Chondrocyte (in vitro differentiated cells): ENCODE measurements at regions not wholly inside any gene's neighbourhood (a gene's known extent, or its start where the extent isn't known, plus 50 kb on each side); places are given as distances from the start of the nearest gene placed in this dataset.
A peak's percentile ranks its signal among the peaks of the same experiment; 100 is the strongest.
"Not testable (repeated sequence)": the region's sequence is repeated elsewhere in the genome, so short reads cannot be mapped to it uniquely, and the experiment has no call there.

ENCODE experiments used
- DNase-seq: peaks from one replicate; pipeline ENCODE4 v3.0.0; 2021; ENCODE audit warnings: mixed read lengths, low spot score
- H3K27ac Mint-ChIP-seq: one replicate; pipeline ENCODE4 v1.8.0; 2021; ENCODE audit warnings: mild to moderate bottlenecking, moderate library complexity, mixed read lengths; ENCODE audit not compliant: unreplicated experiment
- H3K27me3 Mint-ChIP-seq: 2 replicates; pipeline ENCODE4 v1.8.0; 2021; ENCODE audit warnings: low read depth, mixed read lengths
- H3K36me3 Mint-ChIP-seq: 2 replicates; pipeline ENCODE4 v1.8.0; 2021; ENCODE audit warnings: low read depth, mixed read lengths
- H3K4me1 Mint-ChIP-seq: 2 replicates; pipeline ENCODE4 v1.8.0; 2021; ENCODE audit warnings: low read depth, mild to moderate bottlenecking, mixed read lengths
- H3K4me3 Mint-ChIP-seq: one replicate; pipeline ENCODE4 v1.8.0; 2021; ENCODE audit warnings: mild to moderate bottlenecking, moderate library complexity, mixed read lengths; ENCODE audit not compliant: unreplicated experiment
- H3K9me3 Mint-ChIP-seq: 2 replicates; pipeline ENCODE4 v1.8.0; 2021; ENCODE audit warnings: low read depth, mixed read lengths
- CTCF ChIP-seq: fragments of 200-600 bp; sonication (generic); IDR thresholded peaks from 2 replicates; pipeline ENCODE4 v1.5.0; 2021; ENCODE audit warnings: antibody characterized with exemption, mild to moderate bottlenecking, moderate library complexity

- H3K9me3 Mint-ChIP-seq, H3K4me3 Mint-ChIP-seq, H3K4me1 Mint-ChIP-seq, H3K36me3 Mint-ChIP-seq, H3K27me3 Mint-ChIP-seq, H3K27ac Mint-ChIP-seq: not testable (repeated sequence)
- DNase-seq, result peak; percentile 49
These were observed 536.1 kb downstream of the FOXD4L6 start for GRCh38 chr9:40592406-40592805.

GRCh38 chr9:40591915-40592314 is 536.6 kb downstream of the FOXD4L6 start:
- not testable (repeated sequence) for H3K4me1 Mint-ChIP-seq, H3K36me3 Mint-ChIP-seq, H3K27me3 Mint-ChIP-seq, H3K4me3 Mint-ChIP-seq, H3K9me3 Mint-ChIP-seq, H3K27ac Mint-ChIP-seq
- DNase-seq, result peak; percentile 88

- H3K27me3 Mint-ChIP-seq, H3K4me3 Mint-ChIP-seq, H3K9me3 Mint-ChIP-seq, H3K36me3 Mint-ChIP-seq, H3K27ac Mint-ChIP-seq, H3K4me1 Mint-ChIP-seq: not testable (repeated sequence)
- peak; percentile 37 for TF ChIP-seq CTCF
- peak; percentile 56 for DNase-seq
These were observed 540.8 kb downstream of the FOXD4L6 start for GRCh38 chr9:40587475-40588195.

GRCh38 chr9:40584039-40584438 is 544.4 kb downstream of the FOXD4L6 start:
- not testable (repeated sequence) for H3K4me1 Mint-ChIP-seq, H3K27me3 Mint-ChIP-seq, H3K27ac Mint-ChIP-seq, H3K9me3 Mint-ChIP-seq, H3K36me3 Mint-ChIP-seq
- peak overlapping the region; percentile 58 for H3K4me3 Mint-ChIP-seq
- peak; percentile 36 for DNase-seq

- H3K9me3 Mint-ChIP-seq, H3K36me3 Mint-ChIP-seq, DNase-seq, H3K27ac Mint-ChIP-seq, H3K27me3 Mint-ChIP-seq, H3K4me1 Mint-ChIP-seq: not testable (repeated sequence)
- H3K4me3 Mint-ChIP-seq, result peak overlapping the region; percentile 58
These were observed 545.3 kb downstream of the FOXD4L6 start for GRCh38 chr9:40583230-40583629.

- H3K4me3 Mint-ChIP-seq, H3K9me3 Mint-ChIP-seq, H3K27me3 Mint-ChIP-seq, H3K36me3 Mint-ChIP-seq, H3K27ac Mint-ChIP-seq, DNase-seq, H3K4me1 Mint-ChIP-seq: not testable (repeated sequence)
These were observed 549.6 kb downstream of the FOXD4L6 start for GRCh38 chr9:40578908-40579307.
